NB4 (cell line): ENCODE measurements at regions not wholly inside any gene's neighbourhood (a gene's known extent, or its start where the extent isn't known, plus 50 kb on each side); places are given as distances from the start of the nearest gene placed in this dataset.
A peak's percentile ranks its signal among the peaks of the same experiment; 100 is the strongest.
"Not testable (repeated sequence)": the region's sequence is repeated elsewhere in the genome, so short reads cannot be mapped to it uniquely, and the experiment has no call there.

Experiments
- DNase-seq: peaks from one replicate; pipeline ENCODE4 v3.0.0; 2010; ENCODE audit warnings: low read depth
- H3K4me3 ChIP-seq: one replicate; pipeline ENCODE4 v1.5.1; 2011; ENCODE audit warnings: mild to moderate bottlenecking, low read depth, low read length, moderate library complexity
- MYC ChIP-seq: IDR thresholded peaks from 2 replicates; pipeline ENCODE4 v1.6.1; 2011; ENCODE audit warnings: low read depth, low read length
- POLR2A ChIP-seq: IDR thresholded peaks from 2 replicates; pipeline ENCODE4 v1.6.1; 2011; ENCODE audit warnings: mild to moderate bottlenecking; ENCODE audit not compliant: insufficient read length; ENCODE audit errors: extremely low read depth
- TF ChIP-seq, protein P1 (sequence below): IDR thresholded peaks from 2 replicates; pipeline ENCODE4 v1.6.1; 2011; ENCODE audit warnings: low read depth, low read length
- TF ChIP-seq, protein P2 (sequence below): IDR thresholded peaks from one replicate; pipeline ENCODE4 v1.5.1; 2012; ENCODE audit warnings: low read depth, low read length

GRCh38 chr15:69610858-69611257 is 158.2 kb downstream of the RPLP1 start:
- no peak overlapping the region for H3K4me3 ChIP-seq
- no peak for DNase-seq
- TF ChIP-seq, protein P1, sequence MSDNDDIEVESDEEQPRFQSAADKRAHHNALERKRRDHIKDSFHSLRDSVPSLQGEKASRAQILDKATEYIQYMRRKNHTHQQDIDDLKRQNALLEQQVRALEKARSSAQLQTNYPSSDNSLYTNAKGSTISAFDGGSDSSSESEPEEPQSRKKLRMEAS, result no peak
- TF ChIP-seq, protein P2, sequence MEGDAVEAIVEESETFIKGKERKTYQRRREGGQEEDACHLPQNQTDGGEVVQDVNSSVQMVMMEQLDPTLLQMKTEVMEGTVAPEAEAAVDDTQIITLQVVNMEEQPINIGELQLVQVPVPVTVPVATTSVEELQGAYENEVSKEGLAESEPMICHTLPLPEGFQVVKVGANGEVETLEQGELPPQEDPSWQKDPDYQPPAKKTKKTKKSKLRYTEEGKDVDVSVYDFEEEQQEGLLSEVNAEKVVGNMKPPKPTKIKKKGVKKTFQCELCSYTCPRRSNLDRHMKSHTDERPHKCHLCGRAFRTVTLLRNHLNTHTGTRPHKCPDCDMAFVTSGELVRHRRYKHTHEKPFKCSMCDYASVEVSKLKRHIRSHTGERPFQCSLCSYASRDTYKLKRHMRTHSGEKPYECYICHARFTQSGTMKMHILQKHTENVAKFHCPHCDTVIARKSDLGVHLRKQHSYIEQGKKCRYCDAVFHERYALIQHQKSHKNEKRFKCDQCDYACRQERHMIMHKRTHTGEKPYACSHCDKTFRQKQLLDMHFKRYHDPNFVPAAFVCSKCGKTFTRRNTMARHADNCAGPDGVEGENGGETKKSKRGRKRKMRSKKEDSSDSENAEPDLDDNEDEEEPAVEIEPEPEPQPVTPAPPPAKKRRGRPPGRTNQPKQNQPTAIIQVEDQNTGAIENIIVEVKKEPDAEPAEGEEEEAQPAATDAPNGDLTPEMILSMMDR, result no peak
- TF ChIP-seq MYC, result no peak

DNA sequence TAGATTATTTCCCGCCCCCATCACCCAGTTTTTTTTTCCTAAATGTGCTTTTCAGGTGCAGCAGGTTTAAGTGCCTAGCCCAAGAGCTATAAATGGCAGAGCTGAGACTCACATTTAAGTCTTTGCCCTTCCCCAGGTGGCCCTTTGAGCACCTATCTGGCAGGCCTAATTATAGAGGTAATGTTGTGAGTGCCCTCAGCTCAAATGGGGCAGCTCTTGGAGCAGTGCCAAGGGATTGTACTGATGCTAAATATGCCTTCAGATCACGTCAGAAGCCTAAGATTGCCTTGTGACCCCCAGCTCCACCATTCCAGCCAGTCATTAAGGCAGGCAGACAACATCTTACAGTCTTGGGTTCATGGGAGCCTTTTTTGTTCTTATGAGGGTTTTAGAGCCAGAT is 159.5 kb downstream of the RPLP1 start:
- no peak for DNase-seq

GRCh38 chr15:69613182-69613581 is 160.6 kb downstream of the RPLP1 start:
- TF ChIP-seq MYC (no peak), POLR2A (no peak)
- TF ChIP-seq, protein P2, result no peak
- TF ChIP-seq, protein P1, result no peak
- no peak for DNase-seq
- H3K4me3 ChIP-seq, result no peak overlapping the region

More for the DNA sequence above, 159.5 kb downstream of the RPLP1 start:
- no peak overlapping the region for H3K4me3 ChIP-seq
- TF ChIP-seq, protein P2, result no peak
- TF ChIP-seq MYC, result no peak

DNA sequence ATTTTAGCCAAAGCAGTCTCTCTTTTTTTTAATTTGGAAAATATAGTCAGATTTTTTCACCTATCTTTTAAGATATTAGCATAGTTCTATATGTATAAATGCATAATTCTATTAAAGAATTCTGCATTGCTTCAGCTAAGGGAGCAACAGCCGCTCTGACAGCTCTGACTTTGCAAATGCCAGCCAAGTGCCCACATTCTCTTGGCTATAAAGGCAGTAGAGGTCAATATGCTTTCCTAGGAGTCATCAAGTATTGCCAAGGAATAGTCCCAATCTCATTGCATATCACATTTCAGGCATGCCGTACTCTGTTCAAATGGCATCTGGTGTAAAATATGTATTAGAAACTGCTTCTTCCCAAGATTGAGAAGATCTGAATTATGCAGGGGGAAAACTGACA is 161.4 kb downstream of the RPLP1 start:
- no peak for DNase-seq
- H3K4me3 ChIP-seq, result no peak overlapping the region
- TF ChIP-seq MYC (no peak), POLR2A (no peak)
- TF ChIP-seq, protein P2, result no peak
- TF ChIP-seq, protein P1, result no peak

GRCh38 chr15:69615736-69616135 is 163.1 kb downstream of the RPLP1 start:
- no peak overlapping the region for H3K4me3 ChIP-seq
- DNase-seq, result no peak

DNA sequence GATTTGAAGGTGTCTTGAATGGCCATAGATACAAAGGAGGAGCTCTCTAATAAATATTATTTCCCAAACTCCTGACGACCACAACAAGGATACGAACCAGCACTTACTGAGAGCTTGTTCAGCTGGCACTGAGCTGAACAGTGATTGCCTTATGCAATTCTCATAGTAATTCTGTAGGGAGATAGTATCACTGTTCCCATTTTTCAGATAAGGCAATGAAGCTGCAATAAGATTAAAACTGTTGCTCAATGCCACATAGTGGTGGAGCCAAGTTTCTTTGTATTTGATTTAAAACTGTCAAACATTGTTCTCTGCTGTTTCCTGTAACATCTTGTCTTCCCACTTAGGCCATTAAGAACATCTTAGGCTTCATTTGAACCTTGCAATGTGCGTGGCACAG is 163.9 kb downstream of the RPLP1 start:
- peak; percentile 14 for DNase-seq
- TF ChIP-seq POLR2A, result no peak
- no peak for TF ChIP-seq MYC
- TF ChIP-seq, protein P1, result no peak
- H3K4me3 ChIP-seq, result no peak overlapping the region

More at GRCh38 chr15:69615736-69616135, 163.1 kb downstream of the RPLP1 start:
- TF ChIP-seq, protein P1, result no peak

GRCh38 chr15:69617144-69617543 is 164.5 kb downstream of the RPLP1 start:
- DNase-seq, H3K4me3 ChIP-seq: not testable (repeated sequence)
